GM10248 (cell line): ENCODE measurements at regions not wholly inside any gene's neighbourhood (a gene's known extent, or its start where the extent isn't known, plus 50 kb on each side); places are given as distances from the start of the nearest gene placed in this dataset.

Source experiments
- CTCF ChIA-PET: fragments of 300-600 bp; sonication (Branson Sonifier 250); formaldehyde crosslinking; extraction: SDS; loops from one replicate; lab custom pipeline; 2021; ENCODE audit warnings: antibody characterized with exemption; lab: Yijun Ruan, JAX
- POLR2A ChIA-PET: fragments of 350-650 bp; sonication (Branson Sonifier 250); formaldehyde crosslinking; extraction: SDS; loops from one replicate; lab custom pipeline; 2020; ENCODE audit warnings: antibody characterized with exemption; lab: Yijun Ruan, JAX
- DNase-seq: peaks from one replicate; pipeline ENCODE4 v3.0.0; 2012; ENCODE audit errors: extremely low spot score
- TF ChIP-seq, protein P1 (sequence below): IDR thresholded peaks from 2 replicates; pipeline ENCODE4 v1.5.1; 2012; ENCODE audit warnings: mild to moderate bottlenecking, low read depth; ENCODE audit errors: extremely low read depth, missing control alignments, control extremely low read depth

DNA sequence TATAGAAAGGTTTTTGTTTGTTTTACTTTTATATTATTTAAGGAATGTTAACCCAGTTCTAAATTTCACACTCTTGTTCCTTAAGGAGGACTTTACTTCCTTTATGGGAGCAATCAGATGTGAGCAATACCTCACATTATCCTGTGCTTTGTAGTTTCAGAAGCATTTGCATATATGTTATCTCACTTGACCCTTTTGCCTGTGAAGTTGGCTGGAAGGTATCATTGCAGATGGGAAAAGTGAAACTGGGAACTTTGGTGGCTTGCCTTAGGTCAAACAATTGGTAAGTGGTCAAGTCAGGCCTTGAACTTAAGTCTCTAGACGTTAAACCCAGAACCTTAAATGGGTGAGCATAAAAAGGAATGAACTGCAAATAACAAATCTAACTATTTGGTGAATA lies 90.6 kb downstream of the AREG start:
- ChIA-PET CTCF (interaction anchor here (1.4 kb wide), 1 partner anchor 9 kb away, joined by 4 read pairs; no protein-coding TSS in a partner anchor), POLR2A (no interaction called here)
- TF ChIP-seq, protein P1, sequence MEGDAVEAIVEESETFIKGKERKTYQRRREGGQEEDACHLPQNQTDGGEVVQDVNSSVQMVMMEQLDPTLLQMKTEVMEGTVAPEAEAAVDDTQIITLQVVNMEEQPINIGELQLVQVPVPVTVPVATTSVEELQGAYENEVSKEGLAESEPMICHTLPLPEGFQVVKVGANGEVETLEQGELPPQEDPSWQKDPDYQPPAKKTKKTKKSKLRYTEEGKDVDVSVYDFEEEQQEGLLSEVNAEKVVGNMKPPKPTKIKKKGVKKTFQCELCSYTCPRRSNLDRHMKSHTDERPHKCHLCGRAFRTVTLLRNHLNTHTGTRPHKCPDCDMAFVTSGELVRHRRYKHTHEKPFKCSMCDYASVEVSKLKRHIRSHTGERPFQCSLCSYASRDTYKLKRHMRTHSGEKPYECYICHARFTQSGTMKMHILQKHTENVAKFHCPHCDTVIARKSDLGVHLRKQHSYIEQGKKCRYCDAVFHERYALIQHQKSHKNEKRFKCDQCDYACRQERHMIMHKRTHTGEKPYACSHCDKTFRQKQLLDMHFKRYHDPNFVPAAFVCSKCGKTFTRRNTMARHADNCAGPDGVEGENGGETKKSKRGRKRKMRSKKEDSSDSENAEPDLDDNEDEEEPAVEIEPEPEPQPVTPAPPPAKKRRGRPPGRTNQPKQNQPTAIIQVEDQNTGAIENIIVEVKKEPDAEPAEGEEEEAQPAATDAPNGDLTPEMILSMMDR = no peak
- no peak for DNase-seq

DNA sequence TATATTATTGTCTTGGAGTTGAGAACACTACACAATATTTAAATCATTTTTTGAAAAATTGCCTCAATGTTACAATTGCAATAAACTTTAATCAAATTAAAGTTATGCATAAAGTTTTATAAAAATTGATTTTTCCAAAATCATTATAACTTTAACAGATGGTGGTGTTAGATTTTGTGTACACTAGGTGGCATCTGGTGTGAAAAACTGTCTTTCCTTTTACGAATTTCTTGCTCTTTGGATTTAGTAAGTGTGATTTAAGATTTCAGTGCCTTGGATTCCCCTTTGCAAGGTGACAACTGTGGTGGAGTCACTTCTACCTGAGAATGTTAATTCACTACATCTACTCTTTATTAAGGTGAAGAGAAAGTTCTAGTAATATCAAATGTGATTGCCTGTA lies 91.6 kb downstream of the AREG start:
- POLR2A ChIA-PET = no interaction called here
- DNase-seq = no peak
- CTCF ChIA-PET = no interaction called here
- TF ChIP-seq, protein P1 = no peak

DNA sequence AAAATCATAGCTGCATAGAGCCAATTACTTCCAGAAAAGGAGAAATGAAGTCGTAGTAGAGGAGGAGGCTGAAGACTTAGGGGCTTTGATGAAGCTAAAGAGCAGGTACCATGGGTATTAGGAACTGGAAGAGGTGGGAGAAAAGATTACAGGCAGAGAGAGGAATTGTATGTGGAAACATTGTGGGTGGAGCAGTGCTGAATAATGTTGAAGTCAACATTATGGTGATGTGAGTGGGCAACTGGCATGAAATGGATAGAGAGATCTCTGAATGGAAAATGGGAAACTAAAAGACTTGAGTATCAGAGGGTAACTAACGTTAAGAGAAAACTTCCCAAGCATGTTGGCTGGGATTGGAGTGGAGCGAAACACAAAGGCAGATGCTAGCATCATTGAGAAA lies 92.5 kb downstream of the AREG start:
- DNase-seq = no peak
- CTCF ChIA-PET = no interaction called here
- POLR2A ChIA-PET = no interaction called here
- TF ChIP-seq, protein P1 = no peak

DNA sequence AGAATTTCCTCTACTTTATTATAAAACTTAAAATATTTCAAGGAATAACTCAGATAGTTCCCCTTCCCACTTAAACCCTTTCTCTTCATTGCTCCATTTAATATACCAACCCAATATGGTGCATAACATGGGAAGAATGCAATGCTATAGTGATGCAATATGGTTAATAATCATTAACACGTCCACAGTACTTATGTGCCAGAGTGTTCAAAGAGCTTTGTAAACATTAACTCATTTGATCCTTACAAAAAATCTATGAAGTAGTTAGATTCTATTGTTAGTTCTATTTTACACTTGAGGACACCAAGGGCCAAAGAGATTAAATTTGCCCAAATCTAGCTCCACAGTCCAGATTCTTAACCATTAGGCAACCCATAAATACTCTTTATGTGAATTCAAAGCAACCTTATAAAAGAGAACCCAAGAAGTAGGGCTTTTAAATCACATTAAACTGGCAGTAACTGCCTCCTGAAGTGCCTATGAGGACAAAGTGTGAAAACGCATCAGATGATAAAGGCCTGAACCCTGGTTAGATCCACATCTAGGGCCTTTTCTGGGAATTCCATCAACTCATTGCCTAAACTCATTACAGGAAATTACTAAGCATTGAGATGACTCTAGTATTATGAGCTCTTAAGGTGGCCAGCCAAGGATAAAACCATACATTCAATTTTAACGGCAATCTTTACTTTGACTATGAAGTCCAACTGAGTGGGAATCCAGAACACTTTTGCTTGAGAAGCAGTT lies 94.3 kb downstream of the AREG start:
- DNase-seq = no peak
- ChIA-PET CTCF (interaction anchor here (1.7 kb wide), 1 partner anchor 10 kb away, joined by 4 read pairs; no protein-coding TSS in a partner anchor), POLR2A (no interaction called here)
- TF ChIP-seq, protein P1 = no peak

DNA sequence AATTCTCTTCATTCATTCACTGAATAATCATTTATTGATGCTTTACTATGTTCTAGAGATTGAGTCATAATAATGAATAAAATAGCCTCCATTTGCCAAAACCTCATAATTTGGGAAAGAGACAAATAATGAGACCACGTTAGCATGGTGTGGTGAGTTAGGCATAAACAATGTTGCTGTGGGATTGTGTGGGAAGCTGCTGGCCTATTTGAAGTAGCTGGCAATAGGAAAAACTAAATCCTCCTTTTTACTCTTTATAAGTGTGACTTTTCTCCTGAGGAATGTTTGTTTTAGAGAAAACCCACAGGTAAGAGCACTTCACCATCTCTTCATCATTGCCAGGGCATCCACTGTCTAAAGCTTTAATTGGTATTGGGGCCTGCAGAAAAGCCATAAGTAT lies 95.3 kb downstream of the AREG start:
- TF ChIP-seq, protein P1 = no peak
- CTCF ChIA-PET = interaction anchor here (1.7 kb wide), 1 partner anchor 9 kb away, joined by 4 read pairs; no protein-coding TSS in a partner anchor
- POLR2A ChIA-PET = no interaction called here
- DNase-seq = no peak

DNA sequence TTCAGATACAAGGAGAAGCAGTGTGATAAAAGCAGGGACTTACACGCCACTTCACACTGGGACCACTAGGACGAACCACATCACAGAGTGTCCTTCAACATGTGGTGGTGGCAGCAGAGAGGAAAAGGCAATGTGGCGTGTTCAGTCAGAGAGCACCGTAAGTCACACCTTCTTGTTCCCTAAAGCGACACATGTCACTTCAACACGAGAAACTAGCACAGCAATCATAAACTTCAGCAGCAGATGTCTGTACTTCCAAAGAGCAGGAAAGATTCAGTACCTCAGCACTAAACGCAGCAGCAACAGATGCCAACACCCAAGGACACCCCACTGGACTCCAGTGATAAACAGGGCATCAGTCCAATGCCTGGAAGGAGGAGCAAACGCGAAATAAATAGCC lies 96.7 kb downstream of the AREG start:
- POLR2A ChIA-PET = no interaction called here
- CTCF ChIA-PET = interaction anchor here (1.1 to 3.4 kb wide), 2 partner anchors 9 to 16 kb away, joined by 3 to 19 read pairs; no protein-coding TSS in a partner anchor
- TF ChIP-seq, protein P1 = no peak
- no peak for DNase-seq
